ENCODE measurements at regions not wholly inside any gene's neighbourhood (a gene's known extent, or its start where the extent isn't known, plus 50 kb on each side); places are given as distances from the start of the nearest gene placed in this dataset.

GRCh38 chr7:12771378-12771877 is 84.0 kb downstream of the ARL4A start:
- Histone ChIP-seq H3K27ac (ENCODE audit: low read depth, low read length) (no peak overlapping the region), H3K9me2 (ENCODE audit: insufficient read depth) (no peaks in the 10 kb centered on the region), H2AFZ (ENCODE audit: low read depth, low read length, poor library complexity, severe bottlenecking) (no peak overlapping the region), H4K20me1 (ENCODE audit: insufficient read depth) (no peaks in the 10 kb centered on the region), H3K36me3 (ENCODE audit: control insufficient read depth in 1 of 2, insufficient read depth in 2 of 2, low read length in 2 of 2) (no peaks in the 10 kb centered on the region), H3K9ac (ENCODE audit: low read length) (no peak overlapping the region), H3K4me1 (ENCODE audit: control insufficient read depth in 1 of 2, insufficient read depth in 2 of 2, low read length in 2 of 2) (no peaks in the 10 kb centered on the region; a peak in 1 of 4 replicates), H3K27me3 (ENCODE audit: insufficient read depth, low read length) (no peaks in the 10 kb centered on the region), H3K4me3 (replicated peaks in 1 of 2; ENCODE audit: low read depth in 1 of 2, low read length in 2 of 2) (no peak overlapping the region), H3K4me2 (ENCODE audit: low read length) (no peak overlapping the region), H3K9me3 (ENCODE audit: control insufficient read depth in 1 of 2, insufficient read depth in 1 of 2, low read depth in 1 of 2, low read length in 2 of 2) (no peaks in the 10 kb centered on the region), H3K79me2 (ENCODE audit: insufficient read depth, low read length) (no peaks in the 10 kb centered on the region)
- CTCF ChIA-PET, result no interaction called here
- no peak for DNase-seq (ENCODE audit: low read depth, low spot score)
- no TSS peak for BruUV-seq (replicated peaks)
- ATAC-seq, result no peak
- TF ChIP-seq EZH2phosphoT487 (IDR thresholded peaks at IDR 0.05; ENCODE audit: borderline replicate concordance) (no peak), FOSL1 (IDR thresholded peaks at IDR 0.05; ENCODE audit: low read depth) (no peak), ELF1 (IDR thresholded peaks at IDR 0.05; ENCODE audit: borderline replicate concordance, low read depth) (no peak), ATF3 (IDR thresholded peaks at IDR 0.05) (no peak), EGR1 (IDR thresholded peaks at IDR 0.05; ENCODE audit: low read depth) (no peak), EZH2 (IDR thresholded peaks at IDR 0.05) (no peak), SIN3A (IDR thresholded peaks at IDR 0.05; ENCODE audit: low read depth) (no peak), CEBPB (IDR thresholded peaks at IDR 0.05; ENCODE audit: low read depth) (no peak), REST (IDR thresholded peaks at IDR 0.05; ENCODE audit: low read depth) (no peak), TCF7L2 (IDR thresholded peaks at IDR 0.05; ENCODE audit: borderline replicate concordance, extremely low read depth, insufficient read depth, insufficient read length) (no peak), ZBTB33 (IDR thresholded peaks at IDR 0.05; ENCODE audit: extremely low read depth, insufficient replicate concordance, low read length) (no peak), POLR2AphosphoS5 (IDR thresholded peaks at IDR 0.05; ENCODE audit: low read depth, low read length) (no peak), ZNF274 (IDR thresholded peaks at IDR 0.05; ENCODE audit: low read depth, low read length) (no peak), CTCF (IDR thresholded peaks at IDR 0.05 in 2 of 3, conservative IDR thresholded peaks at IDR 0.05 in 1 of 3; ENCODE audit: borderline replicate concordance in 1 of 3, insufficient read depth in 1 of 3, low read depth in 2 of 3, low read length in 2 of 3) (no peak), MAX (IDR thresholded peaks at IDR 0.05) (no peak), POLR2A (IDR thresholded peaks at IDR 0.05; ENCODE audit: borderline replicate concordance, extremely low read depth, insufficient read depth, insufficient read length) (no peak), SRF (IDR thresholded peaks at IDR 0.05; ENCODE audit: low read depth) (no peak), ZFX (IDR thresholded peaks at IDR 0.05) (no peak)
- POLR2A ChIA-PET, result no interaction called here
- intact Hi-C loops (cut with micrococcal nuclease), result no loop called here
- RAD21 ChIA-PET (ENCODE audit: low non-redundant PET in 1 of 2, low total read pairs in 2 of 2, uncharacterized antibody in 2 of 2, unreplicated experiment in 2 of 2), result no interaction called here

Measured in HCT116 (cell line).